ENCODE measurements at regions not wholly inside any gene's neighbourhood (a gene's known extent, or its start where the extent isn't known, plus 50 kb on each side); places are given as distances from the start of the nearest gene placed in this dataset.
"Not testable (repeated sequence)": the region's sequence is repeated elsewhere in the genome, so short reads cannot be mapped to it uniquely, and the experiment has no call there.

DNA sequence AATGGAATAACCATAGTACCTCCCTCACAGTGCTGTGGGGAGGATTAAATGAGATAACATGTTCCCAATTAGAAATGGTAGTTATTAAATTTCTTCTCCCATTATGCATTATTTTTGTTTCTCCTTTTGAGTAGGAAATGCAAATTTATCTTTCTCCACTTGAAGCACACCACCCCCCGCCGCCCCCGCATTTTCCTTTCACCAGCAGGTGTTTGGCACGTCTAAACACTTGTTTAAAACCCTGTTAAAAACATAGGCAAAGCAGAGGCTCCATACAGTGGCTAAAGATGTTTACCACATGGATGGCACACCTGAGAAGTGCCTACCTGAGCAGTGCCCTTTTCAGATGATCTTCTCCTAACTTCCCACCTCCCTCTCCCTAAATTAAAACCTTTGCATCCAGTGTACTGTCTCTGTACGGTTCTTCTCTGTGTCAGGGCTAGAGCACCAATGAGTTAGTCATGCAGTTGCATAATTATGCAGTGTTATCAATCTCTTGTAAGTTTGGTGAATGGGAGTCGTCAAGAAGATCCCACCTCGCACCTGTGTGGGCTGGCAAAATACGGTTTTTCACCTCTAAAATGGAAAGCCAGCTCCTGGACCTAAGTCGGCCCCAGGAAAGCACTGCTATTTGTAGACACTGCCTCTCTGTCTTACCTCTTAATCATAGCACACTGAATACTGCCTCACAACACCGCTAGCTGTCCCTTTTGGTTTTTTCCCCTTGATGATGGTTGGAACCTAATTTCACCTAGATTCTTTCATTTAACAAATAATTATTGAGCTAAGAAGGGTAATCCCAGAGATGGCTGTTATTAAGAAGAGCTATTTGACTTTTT lies 122.0 kb downstream of the CT47B1 start:
- peak in 1 of 2 donors; percentile 7 for DNase-seq (ENCODE audit: low read depth in 2 of 2)

DNA sequence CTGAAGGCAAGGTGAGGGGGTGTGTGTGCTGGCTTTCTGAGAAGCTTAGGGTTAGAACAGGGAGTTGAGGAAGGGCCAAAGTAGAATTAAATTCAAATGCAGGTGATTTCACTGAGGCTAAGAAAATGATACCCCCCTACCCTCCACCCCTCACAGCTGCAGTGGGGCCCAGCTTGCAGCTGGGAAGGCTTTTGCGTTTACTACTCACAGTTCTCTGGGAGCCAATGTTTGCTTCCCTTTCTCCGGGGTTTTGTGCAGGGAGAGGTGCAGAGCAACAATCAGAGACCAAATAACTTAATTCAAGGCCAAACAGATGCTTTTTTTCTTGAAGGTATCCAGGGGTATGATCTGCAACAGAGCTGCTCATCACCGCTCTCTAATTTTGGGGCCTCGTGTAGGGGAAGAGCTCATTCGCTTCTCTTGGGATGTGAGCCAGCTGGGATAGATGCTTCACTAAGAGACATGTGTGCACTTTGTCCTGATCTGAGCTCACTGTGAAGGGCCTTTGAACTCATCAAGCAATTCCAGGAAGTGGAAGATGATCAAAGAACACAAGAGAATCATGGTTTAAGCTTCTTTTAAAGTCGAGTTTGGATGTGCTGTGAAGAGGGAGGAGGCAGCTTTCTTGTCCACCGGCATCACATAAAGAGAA lies 122.7 kb upstream of the C1GALT1C1 start:
- DNase-seq (ENCODE audit: low read depth in 2 of 2), result no peak

DNA sequence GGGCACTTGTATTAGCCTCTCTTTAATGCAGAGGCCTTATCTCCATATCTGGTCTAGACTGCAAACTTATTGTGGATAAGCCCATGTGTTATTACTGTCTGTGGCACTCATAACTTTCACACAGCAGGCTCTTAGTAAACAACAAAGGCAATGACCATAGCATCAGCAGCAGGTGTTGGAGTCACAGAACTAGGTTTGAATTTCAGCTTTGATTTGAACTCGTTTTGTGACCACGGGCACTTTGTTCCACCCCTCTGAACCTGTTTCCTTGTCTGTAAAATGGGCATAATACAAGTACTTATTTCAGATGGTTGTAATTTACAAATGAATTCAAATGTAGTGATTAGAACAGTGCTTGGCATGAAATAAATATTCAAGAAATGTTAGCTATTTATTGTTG lies 121.8 kb upstream of the C1GALT1C1 start:
- no peak for DNase-seq (ENCODE audit: low read depth in 2 of 2)

DNA sequence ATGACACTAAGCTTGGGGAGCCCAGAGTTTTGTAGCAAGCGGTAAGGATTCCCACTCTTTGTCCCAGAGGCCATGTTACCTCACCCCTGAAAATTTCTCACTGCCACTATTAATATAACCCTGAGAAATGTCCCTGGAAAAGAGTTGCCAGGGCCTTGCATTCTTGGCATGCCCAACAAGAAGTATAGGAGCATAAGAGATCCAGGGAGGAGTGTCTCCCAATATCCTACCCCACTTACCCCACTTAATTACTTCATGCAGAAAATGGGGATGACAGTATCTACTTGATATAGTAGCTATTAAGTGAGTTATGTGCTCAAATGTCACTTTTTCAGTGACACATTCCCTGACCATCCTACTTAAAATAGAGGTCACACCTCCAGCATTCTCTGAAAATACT lies 120.5 kb upstream of the C1GALT1C1 start:
- no peak for DNase-seq (ENCODE audit: low read depth in 2 of 2)

DNA sequence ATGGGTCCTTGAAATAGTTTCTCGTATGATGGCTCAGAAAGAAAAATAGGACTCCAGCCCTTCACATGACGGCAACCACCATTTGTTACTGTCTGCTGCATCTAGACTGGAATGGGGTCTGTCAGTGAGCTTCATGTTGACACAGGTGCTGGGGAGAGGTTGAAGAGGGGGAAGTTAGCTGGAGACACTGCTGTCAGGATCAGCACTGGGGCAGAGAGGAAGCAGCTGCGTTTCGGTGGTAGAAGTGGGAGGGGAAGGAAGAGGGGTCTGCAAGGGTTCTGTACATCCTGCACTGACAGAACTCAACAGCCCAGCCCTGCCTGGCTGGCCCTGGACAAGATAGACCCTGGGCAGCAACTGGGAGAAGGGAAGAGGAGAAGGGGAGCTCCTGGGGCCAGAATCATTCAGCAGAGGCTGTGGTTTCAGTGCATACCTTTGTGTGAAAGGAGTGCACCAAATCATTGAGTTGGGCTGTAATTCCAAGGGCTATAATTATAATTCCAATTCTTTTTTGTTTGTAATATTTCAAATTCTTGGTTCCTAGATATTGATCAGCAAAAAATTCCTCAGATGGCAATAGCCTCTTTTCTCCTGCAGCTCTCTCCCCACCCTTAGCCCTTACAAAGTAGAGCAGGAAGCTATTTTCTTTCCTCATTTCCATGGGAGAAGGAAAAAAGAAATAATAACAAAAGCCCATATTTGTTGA lies 119.4 kb upstream of the C1GALT1C1 start:
- no peak for DNase-seq (ENCODE audit: low read depth in 2 of 2)

DNA sequence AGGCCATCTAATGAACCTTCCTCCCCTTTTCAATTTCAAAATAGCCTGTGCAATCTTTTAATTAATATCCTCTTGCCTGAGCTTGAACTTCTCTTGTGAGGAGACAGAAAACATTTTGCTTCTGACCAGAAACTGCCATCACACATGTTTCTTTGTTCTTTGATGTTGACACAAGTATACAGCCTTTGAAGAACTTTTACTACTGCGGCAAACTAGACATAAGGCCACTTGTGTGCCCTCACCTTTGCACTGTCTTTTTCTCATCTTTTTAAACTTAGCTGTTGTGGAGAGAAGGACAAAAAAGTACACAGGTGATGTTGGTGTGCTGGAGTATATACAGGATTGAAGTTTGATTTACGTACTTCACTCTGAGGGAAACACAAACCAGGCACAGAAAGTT lies 116.3 kb upstream of the C1GALT1C1 start:
- DNase-seq (ENCODE audit: low read depth in 2 of 2), result no peak

DNA sequence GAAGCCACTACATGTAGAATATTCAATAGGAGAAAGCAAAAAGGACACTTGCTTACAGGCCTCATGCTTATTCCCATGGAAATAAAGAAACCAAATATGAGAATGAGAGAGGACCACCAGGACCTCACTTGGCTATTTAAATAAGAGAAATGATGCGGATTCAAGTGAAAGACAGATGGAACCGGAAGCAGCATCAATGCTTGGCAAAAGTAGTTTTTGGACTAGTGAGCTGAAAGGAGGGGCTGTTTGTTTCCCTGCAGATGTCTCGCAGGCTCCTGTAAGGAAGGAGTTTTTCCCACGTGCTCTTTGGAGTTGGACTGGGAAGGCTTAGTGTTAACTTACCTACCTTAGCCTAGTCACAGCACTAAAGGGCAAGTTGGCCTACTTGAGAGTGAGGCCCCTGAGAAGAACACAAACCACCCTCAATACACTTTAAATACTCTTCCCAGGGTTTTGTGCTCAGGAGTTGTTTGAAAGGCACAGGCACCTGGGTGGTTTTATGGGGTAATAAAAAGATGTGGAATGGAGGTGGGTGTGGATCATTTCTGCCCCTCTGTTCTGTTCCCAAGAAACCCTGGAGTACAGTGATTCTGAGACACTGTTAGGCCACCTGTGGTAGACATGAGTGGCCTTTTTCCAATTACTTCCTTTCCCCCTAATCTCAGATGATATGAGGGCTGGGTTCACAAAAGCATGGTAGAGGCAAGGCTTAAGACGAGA lies 113.3 kb upstream of the C1GALT1C1 start:
- no peak for DNase-seq (ENCODE audit: low read depth in 2 of 2)

DNA sequence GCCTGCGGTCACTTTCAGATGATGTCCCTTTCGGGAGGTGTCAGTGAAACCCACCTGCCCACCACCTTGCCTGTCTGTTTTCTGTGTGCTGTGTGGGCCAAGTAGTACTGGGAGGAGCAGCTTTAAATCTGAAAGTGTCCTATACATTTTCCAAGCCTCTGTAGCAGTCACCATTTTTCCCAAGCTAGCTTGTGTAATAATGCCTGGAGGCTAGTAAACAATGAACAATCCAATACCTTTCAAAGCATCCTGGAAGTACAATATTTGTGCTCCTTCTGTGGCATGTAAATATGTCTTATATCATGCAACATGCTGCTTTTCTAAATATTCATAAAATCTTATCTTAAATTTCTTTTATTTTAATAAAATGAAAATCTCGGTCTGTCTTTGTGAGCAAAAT lies 111.6 kb upstream of the C1GALT1C1 start:
- no peak for DNase-seq (ENCODE audit: low read depth in 2 of 2)

DNA sequence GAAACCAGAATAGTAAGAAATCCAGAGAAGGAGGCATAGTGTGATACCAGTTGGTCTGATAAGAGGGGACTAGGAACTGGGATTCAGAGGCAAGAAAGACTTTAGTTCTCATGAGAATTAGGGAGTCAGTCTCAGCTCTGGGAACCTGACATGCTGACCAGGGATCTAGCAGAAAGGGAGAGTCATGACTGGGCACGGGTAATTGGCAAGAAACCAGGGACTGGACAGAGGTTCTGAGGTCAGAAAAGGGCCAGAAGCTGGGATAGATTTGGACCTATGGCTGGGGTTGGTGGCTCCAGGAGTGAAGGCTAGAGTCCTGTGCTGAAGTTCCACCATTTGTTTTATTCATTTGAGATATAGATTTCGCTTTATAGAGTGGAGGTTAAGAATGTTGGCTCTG lies 110.2 kb upstream of the C1GALT1C1 start:
- no peak for DNase-seq (ENCODE audit: low read depth in 2 of 2)

DNA sequence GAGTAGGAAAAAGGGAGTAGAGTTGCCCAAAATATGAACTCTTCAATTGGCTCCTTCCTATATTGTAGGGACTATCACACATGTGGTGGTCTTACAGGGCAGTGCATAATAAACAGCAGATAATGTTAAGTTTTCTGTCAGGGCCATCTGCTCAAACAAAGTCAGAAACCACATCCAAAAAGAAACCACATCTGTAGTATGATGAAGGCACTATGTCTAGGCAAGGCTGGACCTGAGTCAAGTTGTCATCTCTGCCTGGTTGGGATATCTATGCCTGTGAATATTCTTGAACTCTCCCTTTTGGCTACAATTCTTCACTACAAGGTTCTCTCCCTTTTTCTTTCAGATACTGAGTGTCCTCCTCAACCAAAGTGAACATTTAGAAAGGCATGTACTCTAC lies 109.4 kb upstream of the C1GALT1C1 start:
- DNase-seq (ENCODE audit: low read depth in 2 of 2), result no peak

DNA sequence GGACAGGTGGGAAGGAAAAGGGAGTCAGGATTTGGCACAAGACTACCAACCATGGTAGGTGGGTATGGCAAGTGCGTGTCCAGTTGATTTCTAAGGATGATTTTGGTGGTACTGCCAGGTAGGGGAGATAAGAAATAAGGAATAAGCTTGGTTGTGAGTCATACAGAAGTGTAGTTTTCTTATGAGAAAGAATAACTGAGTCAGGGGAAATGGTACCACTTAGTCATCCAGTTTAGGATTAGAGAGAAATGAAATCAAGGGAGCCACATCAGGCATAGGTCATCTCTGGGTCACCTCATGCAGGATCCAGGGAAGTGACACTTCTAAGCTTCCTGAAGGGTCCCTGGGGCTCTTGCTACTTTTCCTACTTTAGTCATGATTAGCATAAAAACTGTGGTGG lies 107.1 kb upstream of the C1GALT1C1 start:
- no peak for DNase-seq (ENCODE audit: low read depth in 2 of 2)

DNA sequence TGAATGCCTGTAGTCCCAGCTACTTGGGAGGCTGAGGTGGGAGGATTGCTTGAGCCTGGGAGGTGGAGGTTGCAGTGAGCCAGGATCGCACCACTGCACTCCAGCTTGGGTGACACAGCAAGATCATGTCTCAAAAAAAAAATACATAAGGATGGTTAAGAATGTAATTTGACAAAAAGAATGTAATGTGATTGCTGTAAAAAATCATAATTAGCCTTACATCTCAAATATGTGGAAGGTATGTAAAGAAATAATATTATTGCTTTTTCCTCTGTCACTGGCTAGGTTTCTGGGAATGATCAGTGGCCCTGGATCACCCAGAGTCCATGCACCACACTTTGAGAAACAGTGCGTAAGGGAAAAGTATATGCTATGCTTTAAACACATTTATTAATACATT lies 106.1 kb upstream of the C1GALT1C1 start:
- no peak for DNase-seq (ENCODE audit: low read depth in 2 of 2)

DNA sequence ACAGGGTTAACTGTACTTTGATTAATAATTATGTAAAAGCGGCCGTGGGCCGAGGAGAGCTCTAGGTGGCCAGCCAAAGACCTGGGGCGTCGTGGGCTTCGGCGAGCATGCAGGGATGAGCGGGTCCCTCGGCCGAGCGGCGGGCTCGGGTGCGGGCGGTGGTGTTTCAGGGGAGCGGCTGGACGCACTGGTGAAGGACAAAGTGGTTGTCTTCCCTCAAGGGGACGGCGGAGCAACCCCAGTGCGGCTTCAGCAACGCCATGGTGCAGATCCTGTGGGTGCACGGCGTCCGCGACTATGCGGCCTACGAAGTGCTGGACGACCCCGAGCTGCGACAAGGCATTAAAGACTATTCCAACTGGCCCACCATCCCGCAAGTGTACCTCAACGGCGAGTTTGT lies 103.0 kb upstream of the C1GALT1C1 start:
- DNase-seq (ENCODE audit: low read depth in 2 of 2), result no peak

DNA sequence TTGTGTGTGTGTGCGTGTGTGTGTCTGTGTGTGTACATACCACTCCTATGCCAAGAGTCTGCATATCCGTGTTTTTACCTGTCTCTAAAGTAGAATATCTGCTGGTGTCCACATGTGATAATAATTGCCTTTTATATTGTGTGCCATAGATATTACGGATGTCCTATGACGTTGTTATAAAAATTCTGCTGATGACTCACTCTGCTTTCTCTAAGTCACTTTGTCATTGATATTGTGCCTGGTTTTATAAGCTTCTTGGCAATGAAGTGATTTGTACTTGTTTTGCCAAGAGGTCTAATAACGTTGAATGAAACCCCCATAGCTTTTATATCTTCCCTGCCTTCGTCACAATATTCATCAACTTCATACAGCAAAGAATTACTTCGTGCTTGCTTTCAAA lies 102.6 kb upstream of the C1GALT1C1 start:
- no peak for DNase-seq (ENCODE audit: low read depth in 2 of 2)

DNA sequence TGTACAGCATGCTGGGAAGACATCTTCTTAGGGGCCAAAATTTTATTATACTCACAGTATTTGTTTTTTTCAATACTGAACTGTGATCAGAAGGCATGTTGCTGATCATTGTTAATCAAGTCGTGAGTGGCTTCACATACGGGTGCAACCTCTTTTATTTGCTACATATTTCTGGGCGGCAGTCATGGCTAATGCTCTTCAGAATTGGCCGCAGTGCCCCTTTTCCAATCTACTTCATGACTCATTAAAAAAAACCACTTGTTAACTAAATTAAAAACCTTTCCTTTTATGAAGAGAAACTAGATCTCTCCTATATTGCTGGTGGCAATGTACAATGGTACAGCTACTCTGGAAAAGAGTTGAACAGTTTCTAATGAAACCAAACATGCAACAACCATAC lies 101.5 kb upstream of the C1GALT1C1 start:
- no peak for DNase-seq (ENCODE audit: low read depth in 2 of 2)

DNA sequence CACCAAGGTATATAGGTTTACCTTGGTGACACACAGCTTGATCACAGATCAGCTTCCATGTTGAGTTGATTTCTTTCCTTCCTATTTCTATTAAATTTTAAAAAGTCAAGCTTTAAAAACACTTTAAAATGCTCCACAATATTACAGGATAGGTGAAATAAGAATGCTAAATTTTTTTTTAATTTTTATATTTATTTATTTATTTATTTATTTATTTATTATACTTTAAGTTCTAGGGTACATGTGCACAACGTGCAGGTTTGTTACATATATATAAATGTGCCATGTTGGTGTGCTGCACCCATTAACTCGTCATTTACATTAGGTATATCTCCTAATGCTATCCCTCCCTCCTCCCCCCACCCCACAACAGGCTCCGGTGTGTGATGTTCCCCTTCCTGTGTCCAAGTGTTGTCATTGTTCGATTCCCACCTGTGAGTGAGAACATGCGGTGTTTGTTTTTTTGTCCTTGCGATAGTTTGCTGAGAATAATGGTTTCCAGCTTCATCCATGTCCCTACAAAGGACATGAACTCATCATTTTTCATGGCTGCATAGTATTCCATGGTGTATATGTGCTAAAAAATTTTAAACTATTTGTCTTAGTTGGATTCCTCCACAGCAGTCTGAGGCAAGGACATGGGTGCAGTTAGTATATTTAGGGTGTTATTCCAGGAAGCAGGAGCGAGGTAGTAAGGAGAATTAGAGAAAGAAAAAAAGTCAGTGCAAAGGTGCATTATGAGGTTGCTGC lies 99.8 kb upstream of the C1GALT1C1 start:
- DNase-seq (ENCODE audit: low read depth in 2 of 2), result not testable (repeated sequence)

DNA sequence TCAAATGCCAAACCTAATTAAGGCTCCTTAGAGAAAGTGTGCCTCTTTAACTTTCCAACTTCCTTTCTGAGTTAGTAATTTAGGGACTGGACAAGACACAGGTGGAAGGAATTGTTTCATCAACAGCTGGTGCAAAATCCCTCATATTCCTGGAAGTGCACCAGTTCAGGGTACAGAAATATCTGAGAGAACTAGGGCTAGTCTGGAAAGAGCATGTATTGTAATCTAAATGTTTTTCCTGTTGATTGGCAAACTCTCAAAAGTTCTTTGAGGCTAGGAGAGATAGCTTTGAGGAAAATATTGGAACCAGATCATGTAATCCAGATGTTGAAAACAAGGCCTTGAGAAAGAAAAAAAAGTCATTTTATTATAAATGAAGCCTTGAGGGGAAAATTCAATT lies 98.1 kb upstream of the C1GALT1C1 start:
- DNase-seq (ENCODE audit: low read depth in 2 of 2), result no peak

DNA sequence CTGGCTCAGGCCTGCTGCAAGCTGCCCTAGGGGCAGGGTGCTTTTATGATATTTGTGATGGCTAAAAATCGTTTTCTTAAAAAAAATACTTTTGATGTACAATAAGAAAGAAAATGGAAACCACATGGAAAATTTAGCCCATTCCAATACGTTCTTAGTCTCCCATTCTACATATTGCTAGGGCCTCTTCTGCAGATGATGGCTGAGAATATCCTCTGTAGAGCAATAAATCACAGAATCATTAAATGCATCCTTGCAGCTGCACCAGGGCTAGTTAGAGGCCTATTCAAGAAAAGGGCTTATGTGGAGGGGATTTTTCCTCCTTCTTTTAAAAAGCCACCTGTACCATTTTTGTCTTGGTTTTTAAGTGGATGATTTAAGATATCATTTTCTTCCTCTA lies 97.6 kb upstream of the C1GALT1C1 start:
- DNase-seq (ENCODE audit: low read depth in 2 of 2), result no peak

DNA sequence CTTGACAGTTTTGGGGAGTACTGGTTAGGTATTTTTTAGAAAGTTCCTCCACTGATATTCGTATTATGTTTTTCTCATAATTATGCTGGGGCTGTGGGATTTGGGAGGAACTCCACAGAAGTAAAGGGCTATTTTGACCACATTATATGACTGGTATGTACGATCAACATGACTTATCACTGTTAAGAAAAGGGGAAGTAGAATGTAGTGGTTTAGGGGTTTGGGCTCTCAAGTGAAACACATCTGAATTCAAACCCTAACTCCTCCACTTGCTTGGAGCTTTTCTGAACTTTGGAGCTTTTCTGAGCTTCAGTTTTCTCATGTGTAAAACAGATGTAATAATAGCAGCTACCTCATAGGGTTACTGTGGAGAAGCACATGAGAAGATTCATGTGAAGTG lies 96.4 kb upstream of the C1GALT1C1 start:
- no peak for DNase-seq (ENCODE audit: low read depth in 2 of 2)

DNA sequence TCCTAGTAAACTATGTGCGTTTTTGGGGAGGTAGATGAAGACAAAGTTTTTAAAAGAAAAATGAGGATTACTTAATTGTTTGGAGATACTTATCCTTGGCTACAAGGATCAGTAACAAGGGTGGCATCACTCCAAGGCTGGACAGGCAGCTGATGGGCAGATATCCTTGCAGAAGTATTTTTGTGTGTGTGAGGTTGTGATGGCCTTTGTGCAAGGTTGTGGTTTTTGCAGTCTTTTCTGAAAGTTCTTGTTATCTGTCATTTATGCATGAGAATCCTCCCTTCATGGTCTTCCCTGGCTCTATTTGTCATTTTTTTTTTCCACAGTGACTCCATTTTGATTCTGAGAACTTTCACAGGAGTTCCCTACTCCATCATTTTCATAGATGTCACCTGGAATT lies 96.0 kb upstream of the C1GALT1C1 start:
- DNase-seq (ENCODE audit: low read depth in 2 of 2), result no peak

DNA sequence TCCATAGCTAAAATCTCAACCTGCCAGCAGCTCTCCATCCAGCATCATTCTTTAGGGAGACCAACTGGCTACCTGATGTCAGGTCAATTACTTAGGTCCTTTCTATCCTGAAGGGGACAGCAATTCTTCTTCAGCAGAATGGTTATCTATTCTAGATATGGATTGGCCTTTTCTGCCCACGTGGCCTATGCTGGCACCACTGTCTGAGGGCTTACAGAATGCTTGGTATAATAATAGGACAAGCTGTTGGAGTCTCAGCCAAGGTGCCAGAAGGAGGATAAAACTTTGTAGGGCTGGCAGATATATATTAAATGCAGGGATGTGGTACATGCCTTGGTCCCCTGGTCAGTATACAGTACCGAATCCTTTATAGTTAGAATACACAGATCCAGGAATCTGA lies 89.8 kb upstream of the C1GALT1C1 start:
- DNase-seq (ENCODE audit: low read depth in 2 of 2), result no peak

DNA sequence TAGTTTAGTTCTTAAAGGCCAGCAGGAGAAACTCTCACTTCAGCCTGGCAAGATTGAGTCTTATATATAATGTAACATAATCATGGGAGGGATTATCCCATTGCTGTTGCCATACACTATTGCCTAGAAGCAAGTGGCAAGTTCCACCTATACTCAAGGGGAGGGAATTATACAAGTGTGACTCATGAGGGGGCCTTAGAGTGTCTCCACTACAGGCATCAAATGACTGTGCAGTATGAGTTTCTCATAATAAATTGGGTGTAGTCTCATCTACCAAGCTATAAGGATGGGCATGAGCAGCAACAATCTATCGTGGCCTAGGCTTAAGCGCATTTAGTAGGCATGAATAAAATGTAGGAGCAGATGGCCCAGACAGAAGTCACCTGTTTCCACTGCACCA lies 89.1 kb upstream of the C1GALT1C1 start:
- DNase-seq (ENCODE audit: low read depth in 2 of 2), result no peak
